HEK293 (cell line): ENCODE measurements at regions not wholly inside any gene's neighbourhood (a gene's known extent, or its start where the extent isn't known, plus 50 kb on each side); places are given as distances from the start of the nearest gene placed in this dataset.

Experiments used
- CTCF ChIA-PET: fragments of 350-600 bp; formaldehyde crosslinking; extraction: SDS; loops from one replicate; lab custom pipeline; 2021; ENCODE audit warnings: antibody characterized with exemption; lab: Yijun Ruan, JAX
- POLR2A ChIA-PET: fragments of 300-600 bp; formaldehyde crosslinking; extraction: SDS; loops from one replicate; lab custom pipeline; 2020; ENCODE audit warnings: antibody characterized with exemption, inconsistent platforms; lab: Yijun Ruan, JAX
- H3K27ac ChIP-seq: fragments of 200-500 bp; sonication (Bioruptor generic); 2 replicates; pipeline ENCODE4 v1.5.1; 2014; ENCODE audit warnings: low read depth, low read length, control low read depth, inconsistent platforms; ENCODE audit errors: extremely low read depth
- H3K36me3 ChIP-seq, 2 experiments: fragments of 200-500 bp in 1 of 2; sonication (Bioruptor generic) in 1 of 2; 1 replicate in 1 of 2; 2 replicates in 1 of 2; pipeline ENCODE4 v1.5.1; 2014 to 2017; ENCODE audit warnings: inconsistent platforms in 2 of 2, low read length in 2 of 2; ENCODE audit not compliant: control insufficient read depth in 2 of 2, insufficient read depth in 1 of 2
- H3K4me1 ChIP-seq: fragments of 200-500 bp; sonication (Bioruptor generic); 2 replicates; pipeline ENCODE4 v1.5.1; 2014; ENCODE audit warnings: mild to moderate bottlenecking, low read length, inconsistent platforms; ENCODE audit not compliant: control insufficient read depth, insufficient read depth
- H3K4me3 ChIP-seq: 2 replicates; pipeline ENCODE4 v1.5.1; 2011; ENCODE audit warnings: low read depth, mild to moderate bottlenecking, control low read depth, low read length, moderate library complexity
- H3K9me3 ChIP-seq: fragments of 200-500 bp; sonication (Bioruptor generic); 2 replicates; pipeline ENCODE4 v1.5.1; 2014; ENCODE audit warnings: low read depth, low read length, inconsistent platforms; ENCODE audit not compliant: control insufficient read depth, insufficient read depth
- ATF2 ChIP-seq: fragments of 450-650 bp; formaldehyde crosslinking; IDR thresholded peaks from 2 replicates; pipeline ENCODE4 v1.5.1; 2016; ENCODE audit warnings: missing biosample characterization, missing genetic modification characterization, low read depth
- BCL11A ChIP-seq: fragments of 450-650 bp; formaldehyde crosslinking; IDR thresholded peaks from 2 replicates; pipeline ENCODE4 v1.5.1; 2016; ENCODE audit warnings: low read depth, missing biosample characterization, missing genetic modification characterization
- KLF17 ChIP-seq: fragments of 450-650 bp; formaldehyde crosslinking; IDR thresholded peaks from 2 replicates; pipeline ENCODE4 v1.5.1; 2016; ENCODE audit warnings: missing biosample characterization, missing genetic modification characterization
- MEIS1 ChIP-seq: sonication (generic); formaldehyde crosslinking; IDR thresholded peaks from 2 replicates; pipeline ENCODE4 v1.8.1; 2022; ENCODE audit warnings: missing genetic modification reagents, mild to moderate bottlenecking, borderline replicate concordance
- MYNN ChIP-seq: fragments of 450-650 bp; formaldehyde crosslinking; IDR thresholded peaks from 2 replicates; pipeline ENCODE4 v1.5.1; 2016; ENCODE audit warnings: missing biosample characterization, missing genetic modification characterization, borderline replicate concordance
- PRDM6 ChIP-seq: fragments of 450-650 bp; formaldehyde crosslinking; IDR thresholded peaks from 2 replicates; pipeline ENCODE4 v1.5.1; 2017; ENCODE audit warnings: missing biosample characterization, missing genetic modification characterization
- RBAK ChIP-seq: fragments of 450-650 bp; formaldehyde crosslinking; IDR thresholded peaks from 2 replicates; pipeline ENCODE4 v1.5.1; 2016; ENCODE audit warnings: missing biosample characterization, missing genetic modification characterization
- TRIM28 ChIP-seq: IDR thresholded peaks from 2 replicates; pipeline ENCODE4 v1.6.1; 2011; ENCODE audit warnings: low read length, control low read depth, borderline replicate concordance
- ZBTB21 ChIP-seq: fragments of 450-650 bp; formaldehyde crosslinking; IDR thresholded peaks from 2 replicates; pipeline ENCODE4 v1.5.1; 2017; ENCODE audit warnings: missing biosample characterization, missing genetic modification characterization
- ZEB2 ChIP-seq: fragments of 450-650 bp; formaldehyde crosslinking; IDR thresholded peaks from 2 replicates; pipeline ENCODE4 v1.5.1; 2016; ENCODE audit warnings: missing biosample characterization, missing genetic modification characterization
- ZFP37 ChIP-seq: fragments of 450-650 bp; formaldehyde crosslinking; IDR thresholded peaks from 2 replicates; pipeline ENCODE4 v1.5.1; 2016; ENCODE audit warnings: missing biosample characterization, missing genetic modification characterization
- ZFP41 ChIP-seq: fragments of 450-650 bp; formaldehyde crosslinking; IDR thresholded peaks from 2 replicates; pipeline ENCODE4 v1.5.1; 2016; ENCODE audit warnings: missing biosample characterization, missing genetic modification characterization, borderline replicate concordance
- ZNF132 ChIP-seq: fragments of 450-650 bp; formaldehyde crosslinking; IDR thresholded peaks from 2 replicates; pipeline ENCODE4 v1.5.1; 2017; ENCODE audit warnings: missing biosample characterization, missing genetic modification characterization, borderline replicate concordance
- ZNF155 ChIP-seq: fragments of 450-650 bp; formaldehyde crosslinking; IDR thresholded peaks from 2 replicates; pipeline ENCODE4 v1.5.1; 2016; ENCODE audit warnings: missing biosample characterization, missing genetic modification characterization
- ZNF174 ChIP-seq: fragments of 450-650 bp; formaldehyde crosslinking; IDR thresholded peaks from 2 replicates; pipeline ENCODE4 v1.5.0; 2017; ENCODE audit warnings: missing biosample characterization, mild to moderate bottlenecking, missing genetic modification characterization
- ZNF248 ChIP-seq: fragments of 450-650 bp; formaldehyde crosslinking; IDR thresholded peaks from 2 replicates; pipeline ENCODE4 v1.5.1; 2017; ENCODE audit warnings: missing biosample characterization, missing genetic modification characterization
- ZNF26 ChIP-seq: fragments of 450-650 bp; formaldehyde crosslinking; IDR thresholded peaks from 2 replicates; pipeline ENCODE4 v1.5.1; 2016; ENCODE audit warnings: missing biosample characterization, missing genetic modification characterization
- ZNF292 ChIP-seq: fragments of 450-650 bp; formaldehyde crosslinking; IDR thresholded peaks from 2 replicates; pipeline ENCODE4 v1.5.1; 2016; ENCODE audit warnings: low read depth, missing biosample characterization, missing genetic modification characterization, borderline replicate concordance
- ZNF354C ChIP-seq: fragments of 450-650 bp; formaldehyde crosslinking; IDR thresholded peaks from 2 replicates; pipeline ENCODE4 v1.5.1; 2016; ENCODE audit warnings: missing biosample characterization, missing genetic modification characterization, low read depth, borderline replicate concordance
- ZNF391 ChIP-seq: fragments of 450-650 bp; formaldehyde crosslinking; IDR thresholded peaks from 2 replicates; pipeline ENCODE4 v1.5.1; 2016; ENCODE audit warnings: low read depth, missing biosample characterization, missing genetic modification characterization, borderline replicate concordance
- ZNF549 ChIP-seq: fragments of 450-650 bp; IDR thresholded peaks from 2 replicates; pipeline ENCODE4 v1.5.1; 2018; ENCODE audit warnings: missing biosample characterization, missing genetic modification characterization, mild to moderate bottlenecking, inconsistent platforms, moderate library complexity
- ZNF558 ChIP-seq: fragments of 450-650 bp; formaldehyde crosslinking; IDR thresholded peaks from 2 replicates; pipeline ENCODE4 v1.5.1; 2016; ENCODE audit warnings: missing biosample characterization, missing genetic modification characterization
- ZNF585B ChIP-seq: fragments of 450-650 bp; formaldehyde crosslinking; IDR thresholded peaks from 2 replicates; pipeline ENCODE4 v1.5.1; 2016; ENCODE audit warnings: missing biosample characterization, missing genetic modification characterization
- ZNF777 ChIP-seq: fragments of 450-650 bp; formaldehyde crosslinking; IDR thresholded peaks from 2 replicates; pipeline ENCODE4 v1.5.1; 2017; ENCODE audit warnings: missing biosample characterization, missing genetic modification characterization, borderline replicate concordance
- ZNF785 ChIP-seq: fragments of 450-650 bp; formaldehyde crosslinking; IDR thresholded peaks from 2 replicates; pipeline ENCODE4 v1.5.1; 2016; ENCODE audit warnings: missing biosample characterization, missing genetic modification characterization

GRCh38 chr12:58095002-58095401 lies 153.6 kb downstream of the ATP23 start:
- TF ChIP-seq ZNF155 (tag by site-specific recombination): no peak
- no peak for TF ChIP-seq ZNF292 (tag by site-specific recombination)
- no peak for TF ChIP-seq ZNF248
- no peak for TF ChIP-seq RBAK (tag by site-specific recombination)
- no peak for TF ChIP-seq ZNF174 (tag by site-specific recombination)
- TF ChIP-seq PRDM6: no peak
- TF ChIP-seq ZFP37: no peak
- TF ChIP-seq ZEB2 (tag by site-specific recombination): no peak
- TF ChIP-seq ZNF391: no peak
- TF ChIP-seq, all 188 proteins: peak for 0
- no peak overlapping the region for H3K4me3 ChIP-seq
- H3K27ac ChIP-seq: no peak overlapping the region
- POLR2A ChIA-PET: no interaction called here
- H3K36me3 ChIP-seq: no peaks in the 10 kb centered on the region
- no peaks in the 10 kb centered on the region for H3K9me3 ChIP-seq
- no peaks in the 10 kb centered on the region for H3K4me1 ChIP-seq
- CTCF ChIA-PET: no interaction called here

GRCh38 chr12:58097741-58098140 lies 156.4 kb downstream of the ATP23 start:
- Histone ChIP-seq H3K9me3 (no peaks in the 10 kb centered on the region), H3K27ac (no peak overlapping the region), H3K4me3 (no peak overlapping the region), H3K36me3 (no peaks in the 10 kb centered on the region), H3K4me1 (no peaks in the 10 kb centered on the region)
- TF ChIP-seq ZNF585B (tag by site-specific recombination) (no peak), ATF2 (tag by site-specific recombination) (peak; percentile 19; the same call in 1 of the 2 replicates)
- ChIA-PET CTCF (no interaction called here), POLR2A (no interaction called here)

- ChIA-PET POLR2A (no interaction called here), CTCF (interaction anchor here (0.6 kb wide), 2 partner anchors 429 to 1528 kb away, joined by 3 read pairs; no protein-coding TSS in a partner anchor)
- TF ChIP-seq ZNF558 (tag by site-specific recombination): no peak
- TF ChIP-seq BCL11A (tag by site-specific recombination): no peak
- TF ChIP-seq ZNF785 (tag by site-specific recombination): no peak
- no peaks in the 10 kb centered on the region for H3K36me3 ChIP-seq
- no peak overlapping the region for H3K4me3 ChIP-seq
- no peaks in the 10 kb centered on the region for H3K4me1 ChIP-seq
- H3K27ac ChIP-seq: no peak overlapping the region
- no peaks in the 10 kb centered on the region for H3K9me3 ChIP-seq
These were observed 158.1 kb downstream of the ATP23 start for GRCh38 chr12:58099476-58099875.

GRCh38 chr12:58104351-58104755 lies 163.0 kb downstream of the ATP23 start:
- Histone ChIP-seq H3K36me3 (no peaks in the 10 kb centered on the region), H3K4me3 (no peak overlapping the region), H3K27ac (no peak overlapping the region), H3K4me1 (no peaks in the 10 kb centered on the region), H3K9me3 (no peaks in the 10 kb centered on the region)
- no peak for TF ChIP-seq ZNF155 (tag by site-specific recombination)
- TF ChIP-seq ZNF26 (tag by site-specific recombination): no peak
- TF ChIP-seq ZNF777 (tag by site-specific recombination): no peak
- TF ChIP-seq TRIM28: no peak
- no peak for TF ChIP-seq KLF17 (tag by site-specific recombination)
- TF ChIP-seq ZFP41 (tag by site-specific recombination): no peak
- no peak for TF ChIP-seq ZNF132 (tag by site-specific recombination)
- TF ChIP-seq MYNN (tag by site-specific recombination): no peak
- TF ChIP-seq ZNF549 (tag by site-specific recombination): no peak
- TF ChIP-seq MEIS1: no peak
- TF ChIP-seq ZNF354C (tag by site-specific recombination): no peak
- no peak for TF ChIP-seq ZBTB21
- ChIA-PET CTCF (no interaction called here), POLR2A (no interaction called here)
